Breast epithelium (tissue), 3 donors: ENCODE measurements at regions not wholly inside any gene's neighbourhood (a gene's known extent, or its start where the extent isn't known, plus 50 kb on each side); places are given as distances from the start of the nearest gene placed in this dataset.
"Not testable (repeated sequence)": the region's sequence is repeated elsewhere in the genome, so short reads cannot be mapped to it uniquely, and the experiment has no call there.

Experiments used
- POLR2A ChIP-seq: fragments of 450-650 bp; IDR thresholded peaks from one replicate; pipeline ENCODE4 v1.6.1; 2016; ENCODE audit warnings: antibody characterized with exemption, mild to moderate bottlenecking, moderate library complexity
- POLR2AphosphoS5 ChIP-seq, 3 donors: sonication (generic); formaldehyde crosslinking; IDR thresholded peaks; one replicate each; pipeline ENCODE4 v1.6.1; 2017; ENCODE audit warnings: antibody characterized with exemption in 3 of 3
- TF ChIP-seq, protein P1 (sequence below), 3 donors: fragments of 450-650 bp; IDR thresholded peaks; one replicate each; pipeline ENCODE4 v1.5.1; 2016 to 2017; ENCODE audit warnings: antibody characterized with exemption in 3 of 3, mild to moderate bottlenecking in 3 of 3, moderate library complexity in 3 of 3

GRCh38 chr16:88223696-88224095 is 159.1 kb upstream of the ZNF469 start:
- TF ChIP-seq, protein P1, sequence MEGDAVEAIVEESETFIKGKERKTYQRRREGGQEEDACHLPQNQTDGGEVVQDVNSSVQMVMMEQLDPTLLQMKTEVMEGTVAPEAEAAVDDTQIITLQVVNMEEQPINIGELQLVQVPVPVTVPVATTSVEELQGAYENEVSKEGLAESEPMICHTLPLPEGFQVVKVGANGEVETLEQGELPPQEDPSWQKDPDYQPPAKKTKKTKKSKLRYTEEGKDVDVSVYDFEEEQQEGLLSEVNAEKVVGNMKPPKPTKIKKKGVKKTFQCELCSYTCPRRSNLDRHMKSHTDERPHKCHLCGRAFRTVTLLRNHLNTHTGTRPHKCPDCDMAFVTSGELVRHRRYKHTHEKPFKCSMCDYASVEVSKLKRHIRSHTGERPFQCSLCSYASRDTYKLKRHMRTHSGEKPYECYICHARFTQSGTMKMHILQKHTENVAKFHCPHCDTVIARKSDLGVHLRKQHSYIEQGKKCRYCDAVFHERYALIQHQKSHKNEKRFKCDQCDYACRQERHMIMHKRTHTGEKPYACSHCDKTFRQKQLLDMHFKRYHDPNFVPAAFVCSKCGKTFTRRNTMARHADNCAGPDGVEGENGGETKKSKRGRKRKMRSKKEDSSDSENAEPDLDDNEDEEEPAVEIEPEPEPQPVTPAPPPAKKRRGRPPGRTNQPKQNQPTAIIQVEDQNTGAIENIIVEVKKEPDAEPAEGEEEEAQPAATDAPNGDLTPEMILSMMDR (IDR thresholded peaks at IDR 0.05): not testable (repeated sequence)
- TF ChIP-seq POLR2A; POLR2AphosphoS5 (IDR thresholded peaks at IDR 0.05): not testable (repeated sequence)
